GM12864 (cell line): ENCODE measurements at regions not wholly inside any gene's neighbourhood (a gene's known extent, or its start where the extent isn't known, plus 50 kb on each side); places are given as distances from the start of the nearest gene placed in this dataset.

Experiments used
- DNase-seq: peaks from one replicate; pipeline ENCODE4 v3.0.0-alpha.2; 2011; ENCODE audit warnings: low read depth
- H3K4me3 ChIP-seq: 2 replicates; pipeline ENCODE4 v1.5.1; 2011; ENCODE audit warnings: mild to moderate bottlenecking, low read depth, low read length, control low read depth
- TF ChIP-seq, protein P1 (sequence below): IDR thresholded peaks from 2 replicates; pipeline ENCODE4 v1.5.1; 2011; ENCODE audit warnings: low read depth, mild to moderate bottlenecking, moderate library complexity, low read length, control low read depth, inconsistent platforms; ENCODE audit errors: missing control alignments

DNA sequence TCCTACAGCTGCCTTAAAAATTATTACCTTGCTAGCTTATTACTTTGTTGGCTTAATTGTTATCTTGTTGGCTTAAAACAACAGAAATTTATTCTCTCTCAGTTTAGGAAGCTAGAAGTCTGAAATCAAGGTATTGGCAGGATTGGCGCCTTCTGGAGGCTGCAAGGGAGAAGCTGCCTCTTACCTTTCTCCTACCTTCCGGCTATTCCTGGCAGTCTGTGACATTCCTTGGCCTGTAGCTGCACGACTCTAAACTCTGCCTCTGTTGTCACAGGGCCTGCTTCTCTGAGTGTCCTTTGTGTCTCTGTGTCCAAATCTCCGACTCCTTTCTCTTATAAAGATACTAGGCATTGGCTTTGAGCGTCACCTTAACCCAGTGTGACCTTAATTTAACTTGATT, 579.9 kb upstream of the B3GALT2 start:
- no peak for DNase-seq
- TF ChIP-seq, protein P1, sequence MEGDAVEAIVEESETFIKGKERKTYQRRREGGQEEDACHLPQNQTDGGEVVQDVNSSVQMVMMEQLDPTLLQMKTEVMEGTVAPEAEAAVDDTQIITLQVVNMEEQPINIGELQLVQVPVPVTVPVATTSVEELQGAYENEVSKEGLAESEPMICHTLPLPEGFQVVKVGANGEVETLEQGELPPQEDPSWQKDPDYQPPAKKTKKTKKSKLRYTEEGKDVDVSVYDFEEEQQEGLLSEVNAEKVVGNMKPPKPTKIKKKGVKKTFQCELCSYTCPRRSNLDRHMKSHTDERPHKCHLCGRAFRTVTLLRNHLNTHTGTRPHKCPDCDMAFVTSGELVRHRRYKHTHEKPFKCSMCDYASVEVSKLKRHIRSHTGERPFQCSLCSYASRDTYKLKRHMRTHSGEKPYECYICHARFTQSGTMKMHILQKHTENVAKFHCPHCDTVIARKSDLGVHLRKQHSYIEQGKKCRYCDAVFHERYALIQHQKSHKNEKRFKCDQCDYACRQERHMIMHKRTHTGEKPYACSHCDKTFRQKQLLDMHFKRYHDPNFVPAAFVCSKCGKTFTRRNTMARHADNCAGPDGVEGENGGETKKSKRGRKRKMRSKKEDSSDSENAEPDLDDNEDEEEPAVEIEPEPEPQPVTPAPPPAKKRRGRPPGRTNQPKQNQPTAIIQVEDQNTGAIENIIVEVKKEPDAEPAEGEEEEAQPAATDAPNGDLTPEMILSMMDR: no peak

DNA sequence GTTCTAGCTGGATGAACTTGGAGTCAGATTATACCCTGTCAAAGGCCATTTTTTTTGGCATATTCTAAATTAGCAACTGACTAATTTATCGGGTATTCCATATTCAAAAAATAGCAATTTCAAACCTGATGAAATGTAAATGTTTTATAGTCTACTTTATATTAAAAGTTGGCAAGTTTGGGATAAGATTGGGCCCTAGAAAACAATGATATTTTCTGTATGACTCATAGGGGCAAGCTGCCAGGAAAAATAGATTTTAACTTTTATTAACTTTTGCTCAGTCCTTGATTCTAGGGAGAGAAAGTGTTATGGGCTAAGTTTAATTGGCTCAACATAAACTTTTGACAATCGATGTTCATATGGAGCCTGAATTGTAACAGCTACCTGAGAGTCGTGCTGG, 576.9 kb upstream of the B3GALT2 start:
- DNase-seq: no peak
- no peak overlapping the region for H3K4me3 ChIP-seq
- TF ChIP-seq, protein P1: no peak

More for the DNA sequence above, 579.9 kb upstream of the B3GALT2 start:
- H3K4me3 ChIP-seq: no peak overlapping the region

DNA sequence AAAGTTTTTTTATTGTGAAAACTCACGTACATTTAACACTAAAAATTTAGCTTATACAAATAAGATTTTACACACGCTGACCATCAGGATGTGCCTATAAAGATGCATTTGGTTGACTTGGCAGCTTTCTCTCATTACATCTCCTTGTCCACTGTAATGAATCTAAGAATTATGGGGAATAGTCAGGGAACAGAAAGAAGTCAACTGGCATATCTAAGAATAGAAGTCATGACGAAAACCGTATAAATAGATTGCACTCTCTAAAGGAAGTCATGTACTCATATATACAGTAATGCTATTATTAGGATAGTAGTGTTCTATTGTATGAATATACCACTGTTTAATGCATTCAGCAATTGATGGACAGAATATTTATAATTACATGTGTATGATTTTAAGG, 575.8 kb upstream of the B3GALT2 start:
- H3K4me3 ChIP-seq: no peak overlapping the region
- no peak for DNase-seq
- TF ChIP-seq, protein P1: no peak

DNA sequence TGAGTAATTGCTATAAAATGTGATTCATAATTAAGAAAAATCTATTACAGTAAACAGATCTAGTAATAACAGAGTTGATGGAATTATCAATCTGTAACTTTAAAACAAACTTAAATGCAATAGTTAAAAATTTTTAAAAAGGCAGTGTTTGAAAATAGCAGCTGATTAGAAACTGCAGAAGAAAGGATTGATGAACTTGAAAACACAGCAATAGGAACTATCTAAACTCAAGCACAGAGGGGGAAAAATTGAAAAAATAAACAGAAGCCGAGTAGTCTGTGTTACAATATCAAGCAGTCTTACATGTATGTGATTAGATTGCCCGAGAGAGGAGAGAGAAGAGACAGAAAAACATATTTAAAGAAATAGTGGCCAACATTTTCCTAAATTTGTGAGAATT, 569.0 kb upstream of the B3GALT2 start:
- no peak for DNase-seq
- TF ChIP-seq, protein P1: no peak
- H3K4me3 ChIP-seq: no peak overlapping the region

DNA sequence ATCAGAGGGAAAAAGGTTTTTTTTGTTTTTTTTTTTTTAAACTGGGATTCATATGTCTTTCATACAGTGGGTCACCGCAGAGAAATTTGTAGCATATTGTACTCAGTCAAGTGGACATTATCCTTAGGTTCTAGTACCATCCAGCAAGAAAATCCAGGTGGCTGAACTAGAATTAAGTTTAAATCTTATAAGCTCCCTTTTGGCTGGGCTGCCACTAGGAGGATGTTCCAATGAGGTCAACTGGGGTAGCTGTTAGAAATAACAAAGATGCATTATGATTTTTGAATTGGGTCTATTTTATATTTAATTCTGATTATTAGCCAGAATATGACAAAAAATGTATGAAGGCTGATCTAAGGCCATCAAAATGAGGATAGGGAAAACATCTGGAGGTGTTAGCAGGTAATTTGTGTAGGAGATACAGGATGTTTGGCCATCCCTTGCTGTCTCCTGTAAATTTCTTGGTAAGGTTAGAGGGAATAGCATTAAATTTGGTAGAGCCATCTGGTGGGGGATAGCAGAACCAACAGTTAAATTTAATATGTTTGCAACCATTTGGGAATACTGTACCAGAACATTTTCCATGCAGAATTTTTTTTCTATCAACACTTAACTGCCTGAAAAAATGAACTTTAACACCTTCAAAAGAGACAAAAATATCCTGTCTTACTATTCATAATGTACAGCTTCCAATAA, 568.5 kb upstream of the B3GALT2 start:
- DNase-seq: no peak
- H3K4me3 ChIP-seq: no peak overlapping the region
- TF ChIP-seq, protein P1: no peak

DNA sequence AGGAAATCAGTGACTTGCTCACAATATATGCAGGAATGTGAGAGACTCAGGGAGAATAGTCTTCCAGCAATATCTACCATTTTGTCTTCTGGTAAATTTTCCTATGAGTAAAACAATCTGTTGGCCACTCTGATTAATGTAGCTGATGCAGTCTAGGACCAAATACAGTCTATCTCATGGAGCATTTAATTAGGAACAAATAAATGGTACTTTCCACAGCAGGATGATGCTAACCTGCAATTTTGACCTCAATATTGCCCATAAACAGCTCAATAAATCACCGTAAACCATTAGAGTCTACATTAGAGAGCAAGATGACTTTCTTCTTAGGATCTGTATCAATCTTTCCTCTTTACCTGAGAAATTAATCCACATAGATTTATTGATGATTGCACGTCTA, 567.7 kb upstream of the B3GALT2 start:
- H3K4me3 ChIP-seq: no peak overlapping the region
- DNase-seq: no peak
- TF ChIP-seq, protein P1: no peak
